Fibroblast of pulmonary artery (primary cell): ENCODE measurements at regions not wholly inside any gene's neighbourhood (a gene's known extent, or its start where the extent isn't known, plus 50 kb on each side); places are given as distances from the start of the nearest gene placed in this dataset.

ENCODE experiments used
- DNase-seq: peaks from one replicate; pipeline ENCODE4 v3.0.0-alpha.2; 2010; ENCODE audit warnings: low read depth
- H3K4me3 ChIP-seq: replicated peaks from 2 replicates; pipeline ENCODE4 v1.5.1; 2011; ENCODE audit warnings: low read depth, mild to moderate bottlenecking, control low read depth, low read length, moderate library complexity
- CTCF ChIP-seq: IDR thresholded peaks from 2 replicates; pipeline ENCODE4 v1.5.1; 2011; ENCODE audit warnings: mild to moderate bottlenecking, control low read depth, low read length, inconsistent platforms; ENCODE audit errors: missing control alignments

DNA sequence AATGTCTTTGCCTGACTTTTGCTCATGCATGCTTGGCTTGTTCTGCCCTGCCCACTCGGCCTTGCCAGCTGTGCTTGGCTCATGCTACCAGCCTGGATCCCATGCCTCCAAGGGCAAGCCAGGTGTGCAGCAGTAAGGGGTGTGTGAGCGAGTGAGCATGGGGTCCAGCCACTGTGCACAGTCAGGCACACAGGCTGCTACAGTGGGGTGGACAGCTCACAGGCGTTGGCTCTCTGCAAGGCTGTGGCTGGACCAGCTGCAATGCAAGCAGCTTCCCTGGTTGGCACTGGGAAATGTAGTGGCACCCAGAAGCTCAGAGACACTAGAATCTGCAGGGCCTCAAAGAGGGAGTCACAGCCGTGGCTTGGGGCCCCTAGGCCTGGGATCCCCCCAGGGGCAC lies 529.7 kb downstream of the DSC3 start:
- no peak for DNase-seq
- no peak overlapping the region for H3K4me3 ChIP-seq
- no peak for TF ChIP-seq CTCF

DNA sequence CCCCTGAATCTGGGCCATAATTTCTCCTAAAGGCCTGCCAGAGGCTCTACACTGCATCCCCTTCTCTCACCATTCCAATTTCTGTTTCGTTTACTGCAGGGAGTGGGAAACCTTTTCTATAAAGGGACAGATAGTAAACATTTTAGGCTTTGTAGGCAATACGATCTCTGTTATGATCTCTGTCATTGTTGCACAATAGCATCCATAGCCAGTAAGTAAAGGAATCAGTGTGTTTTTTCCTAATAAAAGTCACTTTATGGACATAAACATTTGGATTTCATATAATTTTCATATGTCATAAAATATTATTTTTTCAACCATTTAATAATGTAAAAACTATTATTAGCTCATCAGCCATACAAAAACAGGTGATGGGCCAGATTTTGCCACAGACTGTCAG lies 531.7 kb downstream of the DSC3 start:
- H3K4me3 ChIP-seq: no peak overlapping the region
- no peak for DNase-seq
- no peak for TF ChIP-seq CTCF

- no peak for TF ChIP-seq CTCF
- no peak overlapping the region for H3K4me3 ChIP-seq
- no peak for DNase-seq
Measured at GRCh38 chr18:30501594-30501993, 540.9 kb downstream of the DSC3 start.

DNA sequence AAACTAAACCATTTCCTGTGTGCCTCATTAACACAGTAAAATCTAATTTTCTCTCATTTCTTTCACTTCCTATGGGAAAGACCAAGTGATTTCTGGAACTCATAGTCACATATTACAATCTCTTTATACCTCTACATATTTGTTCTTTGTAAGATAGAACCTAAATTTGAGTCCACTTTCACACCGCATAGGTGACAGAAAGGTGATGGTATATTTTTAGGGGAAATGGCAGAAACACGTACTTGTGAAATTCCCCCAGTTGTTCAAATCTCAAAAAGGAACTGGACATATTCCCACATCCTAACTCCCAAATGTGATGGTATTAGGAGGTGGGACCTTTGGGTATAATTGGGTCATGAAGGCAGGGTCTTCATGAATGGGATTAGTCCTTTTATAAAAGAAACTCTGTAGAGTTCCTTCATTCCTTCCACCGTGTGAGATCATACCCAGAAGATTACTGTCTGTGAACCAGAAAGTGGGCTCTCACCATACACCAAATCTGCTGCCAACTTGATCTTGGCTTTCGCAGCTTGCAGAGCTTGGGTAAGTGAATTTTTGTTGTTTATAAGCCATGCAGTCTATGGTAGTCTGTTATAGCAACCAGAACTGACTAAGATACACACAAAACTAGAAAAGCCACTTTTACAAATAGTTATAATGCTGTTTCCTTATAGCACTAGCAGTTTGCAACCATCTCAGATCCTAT lies 542.1 kb downstream of the DSC3 start:
- H3K4me3 ChIP-seq: no peak overlapping the region
- DNase-seq: no peak
- TF ChIP-seq CTCF: no peak

GRCh38 chr18:30499721-30500120 lies 542.8 kb downstream of the DSC3 start:
- H3K4me3 ChIP-seq: no peak overlapping the region
- DNase-seq: no peak
- no peak for TF ChIP-seq CTCF

- no peak for TF ChIP-seq CTCF
- H3K4me3 ChIP-seq: no peak overlapping the region
- DNase-seq: no peak
Measured at GRCh38 chr18:30492552-30493129, 549.9 kb downstream of the DSC3 start.
